Keratinocyte (primary cell): ENCODE measurements at regions not wholly inside any gene's neighbourhood (a gene's known extent, or its start where the extent isn't known, plus 50 kb on each side); places are given as distances from the start of the nearest gene placed in this dataset.

ENCODE experiments used
- DNase-seq: peaks from one replicate; pipeline ENCODE4 v3.0.0-alpha.2; 2011; ENCODE audit warnings: low read depth, missing footprints, low spot score
- FAIRE-seq: peaks from 2 replicates; lab custom pipeline; 2011; peaks lifted over from hg19 to GRCh38; lab: Jason Lieb, UNC
- H2AFZ ChIP-seq: 2 replicates; pipeline ENCODE4 v1.6.0; 2012; ENCODE audit warnings: low read length, control low read depth, inconsistent platforms; ENCODE audit not compliant: control insufficient read depth
- H3K27ac ChIP-seq: 2 replicates; pipeline ENCODE4 v1.5.1; 2011; ENCODE audit warnings: low read length; ENCODE audit not compliant: control insufficient read depth, insufficient read depth
- H3K27me3 ChIP-seq: 3 replicates; pipeline ENCODE4 v1.6.0; 2011; ENCODE audit warnings: low read length; ENCODE audit not compliant: control insufficient read depth, insufficient read depth; ENCODE audit errors: extremely low read depth
- H3K36me3 ChIP-seq, 2 experiments: 2 replicates in 1 of 2; 3 replicates in 1 of 2; pipeline ENCODE4 v1.5.1; 2011; ENCODE audit warnings: low read length in 2 of 2, mild to moderate bottlenecking in 1 of 2; ENCODE audit not compliant: control insufficient read depth in 2 of 2, insufficient read depth in 2 of 2; ENCODE audit errors: extremely low read depth in 1 of 2
- H3K4me1 ChIP-seq: 3 replicates; pipeline ENCODE4 v1.5.1; 2011; ENCODE audit warnings: low read length; ENCODE audit not compliant: control insufficient read depth, insufficient read depth; ENCODE audit errors: extremely low read depth
- H3K4me2 ChIP-seq: 3 replicates; pipeline ENCODE4 v1.6.0; 2011; ENCODE audit warnings: low read depth, low read length; ENCODE audit not compliant: control insufficient read depth, insufficient read depth; ENCODE audit errors: extremely low read depth
- H3K4me3 ChIP-seq, 3 experiments: fragments of 200-600 bp in 1 of 3; sonication (generic) in 1 of 3; 2 replicates in 2 of 3; 3 replicates in 1 of 3; pipeline ENCODE4 v1.5.1; 2011 to 2016; ENCODE audit warnings: low read length in 3 of 3, mild to moderate bottlenecking in 3 of 3, control low read depth in 2 of 3, inconsistent platforms in 1 of 3, low read depth in 1 of 3, mixed read lengths in 1 of 3, mixed run types in 1 of 3, moderate library complexity in 1 of 3; ENCODE audit not compliant: control insufficient read depth in 2 of 3, insufficient read depth in 2 of 3; ENCODE audit errors: extremely low read depth in 1 of 3
- H3K79me2 ChIP-seq: 2 replicates; pipeline ENCODE4 v1.6.0; 2012; ENCODE audit warnings: low read length; ENCODE audit not compliant: control insufficient read depth, insufficient read depth
- H3K9ac ChIP-seq: 3 replicates; pipeline ENCODE4 v1.6.0; 2011; ENCODE audit warnings: low read length; ENCODE audit not compliant: control insufficient read depth, insufficient read depth; ENCODE audit errors: extremely low read depth
- H3K9me1 ChIP-seq: 3 replicates; pipeline ENCODE4 v1.6.0; 2011; ENCODE audit warnings: low read length; ENCODE audit not compliant: control insufficient read depth, insufficient read depth; ENCODE audit errors: extremely low read depth
- H3K9me3 ChIP-seq: 2 replicates; pipeline ENCODE4 v1.5.1; 2012; ENCODE audit warnings: low read depth, low read length; ENCODE audit not compliant: control insufficient read depth
- H4K20me1 ChIP-seq: 3 replicates; pipeline ENCODE4 v1.6.0; 2011; ENCODE audit warnings: low read length; ENCODE audit not compliant: control insufficient read depth, insufficient read depth; ENCODE audit errors: extremely low read depth
- EZH2 ChIP-seq: IDR thresholded peaks from one replicate; pipeline ENCODE4 v1.6.1; 2012; ENCODE audit warnings: inconsistent platforms, mild to moderate bottlenecking, low read length, moderate library complexity
- dilution Hi-C: fragments of 300-500 bp; cut with MboI; formaldehyde crosslinking; loops from one replicate; pipeline ENCODE4 v1.7.0; 2020; ENCODE audit warnings: low sequenced_read_pairs; ENCODE audit not compliant: extremely low pct_ligation_motif_present
- TF ChIP-seq, protein P1 (sequence below), 3 experiments: IDR thresholded peaks in 1 of 3; conservative IDR thresholded peaks in 1 of 3; optimal IDR thresholded peaks in 1 of 3; 2 replicates in 2 of 3; 3 replicates in 1 of 3; pipeline versions ENCODE3 to v1.5.1; 2011; ENCODE audit warnings: low read length in 3 of 3, mild to moderate bottlenecking in 3 of 3, moderate library complexity in 2 of 3, control low read depth in 1 of 3, inconsistent platforms in 1 of 3; ENCODE audit not compliant: insufficient read depth in 2 of 3; ENCODE audit errors: extremely low read depth in 1 of 3

DNA sequence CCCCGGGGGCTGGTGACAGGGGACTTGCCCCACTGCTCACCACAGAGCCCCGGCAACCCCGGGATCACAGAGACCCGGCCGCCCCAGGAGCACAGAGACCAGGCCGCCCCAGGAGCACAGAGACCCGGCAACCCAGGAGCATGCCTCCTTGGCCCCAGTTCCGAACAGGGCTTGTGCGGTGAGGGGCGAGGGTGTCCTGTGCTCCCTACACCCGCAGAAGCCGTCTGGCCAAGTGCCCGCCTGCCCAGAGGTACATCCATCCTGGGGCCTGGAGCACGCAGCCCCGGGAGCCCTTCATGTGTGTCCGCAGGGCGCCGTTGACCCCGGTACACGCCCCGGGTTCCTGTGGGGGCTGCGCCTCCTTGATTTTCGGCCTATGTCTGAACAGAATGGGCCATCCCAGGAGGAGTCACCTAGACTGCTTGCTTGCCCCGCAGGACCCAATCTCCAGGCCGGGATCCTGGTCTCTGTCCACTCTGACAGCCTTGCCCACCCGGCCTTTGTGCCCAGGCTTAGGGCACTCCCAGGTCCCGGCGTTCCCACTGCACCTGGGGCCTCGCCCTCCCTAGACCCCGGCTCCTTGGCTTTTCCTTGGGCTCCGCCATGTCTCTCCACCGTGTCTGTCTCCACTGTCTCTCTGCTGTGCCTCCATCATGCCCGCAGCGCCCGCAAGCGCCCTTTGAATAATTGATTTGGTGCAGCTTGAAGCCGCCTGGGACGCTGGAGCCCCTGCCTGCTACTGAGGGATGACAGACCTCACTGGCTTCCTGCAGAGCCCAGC lies 219.8 kb downstream of the ERMARD start:
- Histone ChIP-seq H3K9me3 (no peaks in the 10 kb centered on the region), H3K27ac (no peak overlapping the region), H2AFZ (no peak overlapping the region), H3K27me3 (no peaks in the 10 kb centered on the region), H4K20me1 (no peaks in the 10 kb centered on the region), H3K9ac (no peak overlapping the region), H3K4me2 (no peak overlapping the region), H3K4me1 (peaks cover 6% of the 10 kb centered on the region), H3K4me3 (no peak overlapping the region), H3K36me3 (no peaks in the 10 kb centered on the region), H3K79me2 (no peaks in the 10 kb centered on the region), H3K9me1 (peaks cover 2% of the 10 kb centered on the region)
- DNase-seq (no peak), FAIRE-seq (no peak)
- TF ChIP-seq EZH2: no peak
- TF ChIP-seq, protein P1, sequence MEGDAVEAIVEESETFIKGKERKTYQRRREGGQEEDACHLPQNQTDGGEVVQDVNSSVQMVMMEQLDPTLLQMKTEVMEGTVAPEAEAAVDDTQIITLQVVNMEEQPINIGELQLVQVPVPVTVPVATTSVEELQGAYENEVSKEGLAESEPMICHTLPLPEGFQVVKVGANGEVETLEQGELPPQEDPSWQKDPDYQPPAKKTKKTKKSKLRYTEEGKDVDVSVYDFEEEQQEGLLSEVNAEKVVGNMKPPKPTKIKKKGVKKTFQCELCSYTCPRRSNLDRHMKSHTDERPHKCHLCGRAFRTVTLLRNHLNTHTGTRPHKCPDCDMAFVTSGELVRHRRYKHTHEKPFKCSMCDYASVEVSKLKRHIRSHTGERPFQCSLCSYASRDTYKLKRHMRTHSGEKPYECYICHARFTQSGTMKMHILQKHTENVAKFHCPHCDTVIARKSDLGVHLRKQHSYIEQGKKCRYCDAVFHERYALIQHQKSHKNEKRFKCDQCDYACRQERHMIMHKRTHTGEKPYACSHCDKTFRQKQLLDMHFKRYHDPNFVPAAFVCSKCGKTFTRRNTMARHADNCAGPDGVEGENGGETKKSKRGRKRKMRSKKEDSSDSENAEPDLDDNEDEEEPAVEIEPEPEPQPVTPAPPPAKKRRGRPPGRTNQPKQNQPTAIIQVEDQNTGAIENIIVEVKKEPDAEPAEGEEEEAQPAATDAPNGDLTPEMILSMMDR (optimal IDR thresholded peaks at IDR 0.05 in 1 of 3, IDR thresholded peaks at IDR 0.05 in 1 of 3, conservative IDR thresholded peaks at IDR 0.05 in 1 of 3; ENCODE audit: extremely low read depth in 1 of 3, insufficient read depth in 2 of 3, low read length in 3 of 3): no peak
- dilution Hi-C loops: no loop called here

DNA sequence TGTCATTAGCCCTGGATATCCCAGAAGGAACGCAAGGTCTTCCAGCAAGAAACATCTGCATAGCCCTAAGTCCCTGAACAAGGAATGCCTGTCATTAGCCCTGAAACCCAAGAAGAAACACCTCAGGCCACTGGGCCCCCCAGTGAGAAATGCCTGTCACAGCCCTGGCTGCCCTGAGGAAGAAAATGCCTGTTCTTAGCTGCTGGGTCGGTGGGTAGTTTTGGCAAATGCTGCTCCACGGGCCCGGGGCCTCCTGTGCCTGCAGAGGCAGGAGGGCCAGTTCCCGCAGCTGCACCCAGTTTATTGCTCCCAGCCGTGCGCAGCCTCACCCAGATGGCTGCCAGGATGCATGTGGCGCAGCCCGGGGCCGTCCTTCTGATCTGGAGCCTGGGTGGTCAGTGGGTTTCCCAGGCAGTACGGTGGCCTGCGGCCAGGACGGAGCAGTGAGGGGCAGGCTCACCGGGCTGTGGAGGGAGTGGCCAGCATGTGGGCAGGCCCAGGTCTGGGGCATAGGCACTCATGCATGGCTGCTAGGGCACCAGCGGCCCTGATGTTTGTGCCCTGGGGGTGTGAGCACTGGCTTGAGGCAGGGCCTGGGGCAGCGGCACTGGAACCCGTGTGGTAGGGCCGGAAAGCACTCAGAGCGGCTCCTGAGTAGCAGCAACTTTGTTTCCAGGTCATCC lies 219.0 kb downstream of the ERMARD start:
- FAIRE-seq (no peak), DNase-seq (no peak)
- H3K4me1 ChIP-seq: no peaks in the 10 kb centered on the region
- no peak overlapping the region for H3K4me2 ChIP-seq
- H3K4me3 ChIP-seq: no peak overlapping the region
- no peak overlapping the region for H3K9ac ChIP-seq
- no peaks in the 10 kb centered on the region for H3K79me2 ChIP-seq
- no peaks in the 10 kb centered on the region for H3K9me3 ChIP-seq
- H3K27me3 ChIP-seq: no peaks in the 10 kb centered on the region
- TF ChIP-seq, protein P1 (optimal IDR thresholded peaks at IDR 0.05 in 1 of 3, IDR thresholded peaks at IDR 0.05 in 1 of 3, conservative IDR thresholded peaks at IDR 0.05 in 1 of 3; ENCODE audit: extremely low read depth in 1 of 3, insufficient read depth in 2 of 3, low read length in 3 of 3): no peak
- no peak for TF ChIP-seq EZH2
- no peak overlapping the region for H3K27ac ChIP-seq
- H3K36me3 ChIP-seq: no peaks in the 10 kb centered on the region
- dilution Hi-C loops: no loop called here
- no peaks in the 10 kb centered on the region for H4K20me1 ChIP-seq
- H2AFZ ChIP-seq: no peak overlapping the region
- H3K9me1 ChIP-seq: no peaks in the 10 kb centered on the region
